Gastrocnemius medialis (tissue), 4 donors: ENCODE measurements at regions not wholly inside any gene's neighbourhood (a gene's known extent, or its start where the extent isn't known, plus 50 kb on each side); places are given as distances from the start of the nearest gene placed in this dataset.
A peak's percentile ranks its signal among the peaks of the same experiment; 100 is the strongest.

Source experiments
- ATAC-seq, 2 donors: fragments of 150-250 bp; one replicate each; pipeline ENCODE4 v1.9.1; 2016
- DNase-seq, 2 donors: peaks; one replicate each; pipeline ENCODE4 v3.0.0-alpha.2; 2019
- H3K27ac ChIP-seq, 4 donors: fragments of 200-600 bp; sonication (generic); 1 replicate in 1 of 4; 2 replicates in 3 of 4; pipeline ENCODE4 v1.5.1; 2016 to 2018; ENCODE audit warnings: mild to moderate bottlenecking in 2 of 4, moderate library complexity in 1 of 4
- H3K27me3 ChIP-seq, 3 donors: fragments of 200-600 bp; sonication (generic) in 2 of 3; 1 replicate in 1 of 3; 2 replicates in 2 of 3; pipeline versions ENCODE4 v1.5.1 to v1.6.0; 2016 to 2019; ENCODE audit warnings: mild to moderate bottlenecking in 1 of 3, moderate library complexity in 1 of 3
- H3K36me3 ChIP-seq, 2 donors: fragments of 200-600 bp; sonication (generic) in 1 of 2; one replicate each; pipeline ENCODE4 v1.5.1; 2017 to 2018
- H3K4me1 ChIP-seq, 2 donors: fragments of 200-600 bp; sonication (generic) in 1 of 2; one replicate each; pipeline ENCODE4 v1.5.1; 2016 to 2017; ENCODE audit warnings: mild to moderate bottlenecking in 2 of 2
- H3K4me3 ChIP-seq, 4 donors: fragments of 200-600 bp; sonication (generic) in 3 of 4; 1 replicate in 1 of 4; 2 replicates in 3 of 4; pipeline ENCODE4 v1.5.1; 2016 to 2019; ENCODE audit warnings: mild to moderate bottlenecking in 2 of 4
- H3K9me3 ChIP-seq, 3 donors: fragments of 200-600 bp; sonication (generic) in 2 of 3; 1 replicate in 1 of 3; 2 replicates in 2 of 3; pipeline ENCODE4 v1.5.1; 2016 to 2019
- POLR2A ChIP-seq, 2 donors: fragments of 450-650 bp; IDR thresholded peaks; one replicate each; pipeline ENCODE4 v1.6.1; 2017; ENCODE audit warnings: antibody characterized with exemption in 2 of 2, mild to moderate bottlenecking in 2 of 2, moderate library complexity in 2 of 2
- in situ Hi-C, 4 donors: fragments of 200-750 bp; cut with MboI; loops; one replicate each; pipeline versions ENCODE4 v1.15.0 to v1.8.0; 2017; ENCODE audit warnings: low sequenced_read_pairs in 4 of 4
- intact Hi-C: fragments of 100-400 bp; cut with DNase I; formaldehyde crosslinking; loops from one replicate; pipeline ENCODE4 v1.15.1; 2023; ENCODE audit warnings: low total_unique reads
- TF ChIP-seq, protein P1 (sequence below), 5 experiments: fragments of 450-650 bp in 3 of 5; fragments of 200-600 bp in 2 of 5; sonication (generic) in 2 of 5; IDR thresholded peaks in 4 of 5; conservative IDR thresholded peaks in 1 of 5; 1 replicate in 4 of 5; 2 replicates in 1 of 5; pipeline ENCODE4 v1.5.1; 2016 to 2019; ENCODE audit warnings: antibody characterized with exemption in 5 of 5, mild to moderate bottlenecking in 3 of 5, moderate library complexity in 3 of 5

- ATAC-seq (no peak), DNase-seq (no peak)
- Histone ChIP-seq H3K4me3 (no peak overlapping the region), H3K9me3 (no peaks in the 10 kb centered on the region), H3K27me3 (no peaks in the 10 kb centered on the region), H3K4me1 (no peaks in the 10 kb centered on the region), H3K36me3 (no peaks in the 10 kb centered on the region), H3K27ac (no peak overlapping the region)
- TF ChIP-seq, protein P1, sequence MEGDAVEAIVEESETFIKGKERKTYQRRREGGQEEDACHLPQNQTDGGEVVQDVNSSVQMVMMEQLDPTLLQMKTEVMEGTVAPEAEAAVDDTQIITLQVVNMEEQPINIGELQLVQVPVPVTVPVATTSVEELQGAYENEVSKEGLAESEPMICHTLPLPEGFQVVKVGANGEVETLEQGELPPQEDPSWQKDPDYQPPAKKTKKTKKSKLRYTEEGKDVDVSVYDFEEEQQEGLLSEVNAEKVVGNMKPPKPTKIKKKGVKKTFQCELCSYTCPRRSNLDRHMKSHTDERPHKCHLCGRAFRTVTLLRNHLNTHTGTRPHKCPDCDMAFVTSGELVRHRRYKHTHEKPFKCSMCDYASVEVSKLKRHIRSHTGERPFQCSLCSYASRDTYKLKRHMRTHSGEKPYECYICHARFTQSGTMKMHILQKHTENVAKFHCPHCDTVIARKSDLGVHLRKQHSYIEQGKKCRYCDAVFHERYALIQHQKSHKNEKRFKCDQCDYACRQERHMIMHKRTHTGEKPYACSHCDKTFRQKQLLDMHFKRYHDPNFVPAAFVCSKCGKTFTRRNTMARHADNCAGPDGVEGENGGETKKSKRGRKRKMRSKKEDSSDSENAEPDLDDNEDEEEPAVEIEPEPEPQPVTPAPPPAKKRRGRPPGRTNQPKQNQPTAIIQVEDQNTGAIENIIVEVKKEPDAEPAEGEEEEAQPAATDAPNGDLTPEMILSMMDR (IDR thresholded peaks at IDR 0.05 in 4 of 5, conservative IDR thresholded peaks at IDR 0.05 in 1 of 5) = no peak
- TF ChIP-seq POLR2A (IDR thresholded peaks at IDR 0.05) = no peak
- in situ Hi-C loops = no loop called here
- intact Hi-C loops = no loop called here
These were observed 154.3 kb upstream of the ZNF648 start for GRCh38 chr1:182215764-182216163.

GRCh38 chr1:182213163-182213562, 151.7 kb upstream of the ZNF648 start:
- in situ Hi-C loops (no loop called here), intact Hi-C loops (no loop called here)
- TF ChIP-seq POLR2A (IDR thresholded peaks at IDR 0.05) = no peak
- TF ChIP-seq, protein P1 (IDR thresholded peaks at IDR 0.05 in 4 of 5, conservative IDR thresholded peaks at IDR 0.05 in 1 of 5) = no peak
- no peaks in the 10 kb centered on the region for H3K36me3 ChIP-seq
- no peak overlapping the region for H3K27ac ChIP-seq
- no peaks in the 10 kb centered on the region for H3K9me3 ChIP-seq
- H3K4me1 ChIP-seq = peaks cover 2 to 3% of the 10 kb centered on the region in 2 donors
- DNase-seq = no peak
- no peak for ATAC-seq
- H3K27me3 ChIP-seq = no peaks in the 10 kb centered on the region
- H3K4me3 ChIP-seq = no peak overlapping the region

- in situ Hi-C loops = no loop called here
These were observed 149.9 kb upstream of the ZNF648 start for GRCh38 chr1:182211386-182211785.

GRCh38 chr1:182210417-182210816, 148.9 kb upstream of the ZNF648 start:
- Histone ChIP-seq H3K27ac (peak overlapping the region; percentile 12 to 93 (median 73)), H3K36me3 (no peaks in the 10 kb centered on the region), H3K4me3 (no peak overlapping the region), H3K9me3 (no peaks in the 10 kb centered on the region), H3K4me1 (peaks cover 20 to 24% of the 10 kb centered on the region in 2 donors), H3K27me3 (no peaks in the 10 kb centered on the region)
- intact Hi-C loops (no loop called here), in situ Hi-C loops (no loop called here)
- ATAC-seq (no peak), DNase-seq (no peak)
- TF ChIP-seq POLR2A (IDR thresholded peaks at IDR 0.05) = peak in 1 of 2 donors; percentile 47
- TF ChIP-seq, protein P1 (IDR thresholded peaks at IDR 0.05 in 4 of 5, conservative IDR thresholded peaks at IDR 0.05 in 1 of 5) = no peak

More at GRCh38 chr1:182211386-182211785, 149.9 kb upstream of the ZNF648 start:
- H3K9me3 ChIP-seq = no peaks in the 10 kb centered on the region
- intact Hi-C loops = no loop called here
- H3K36me3 ChIP-seq = no peaks in the 10 kb centered on the region
- no peak for TF ChIP-seq POLR2A (IDR thresholded peaks at IDR 0.05)
- TF ChIP-seq, protein P1 (IDR thresholded peaks at IDR 0.05 in 4 of 5, conservative IDR thresholded peaks at IDR 0.05 in 1 of 5) = no peak
- H3K27ac ChIP-seq = peak overlapping the region in 1 of 4 donors; percentile 93
- H3K4me1 ChIP-seq = peaks cover 14% of the 10 kb centered on the region in 2 donors
- H3K27me3 ChIP-seq = no peaks in the 10 kb centered on the region
- no peak overlapping the region for H3K4me3 ChIP-seq
- ATAC-seq (no peak), DNase-seq (no peak)

GRCh38 chr1:182207300-182207699, 145.8 kb upstream of the ZNF648 start:
- in situ Hi-C loops = no loop called here

More at GRCh38 chr1:182207300-182207699, 145.8 kb upstream of the ZNF648 start:
- peak overlapping the region; percentile 74 to 93 (median 87) for H3K27ac ChIP-seq
- TF ChIP-seq, protein P1 (IDR thresholded peaks at IDR 0.05 in 4 of 5, conservative IDR thresholded peaks at IDR 0.05 in 1 of 5) = no peak
- no peak for TF ChIP-seq POLR2A (IDR thresholded peaks at IDR 0.05)
- H3K4me3 ChIP-seq = no peak overlapping the region
- DNase-seq (peak; percentile 11 to 72), ATAC-seq (peak; percentile 66 to 70)
- H3K9me3 ChIP-seq = no peaks in the 10 kb centered on the region
- H3K27me3 ChIP-seq = no peaks in the 10 kb centered on the region
- no peaks in the 10 kb centered on the region for H3K36me3 ChIP-seq
- peaks cover 25 to 29% of the 10 kb centered on the region in 2 donors for H3K4me1 ChIP-seq
- intact Hi-C loops = loop anchor here (1.0 to 2.0 kb wide), 5 partner anchors 24 to 156 kb away; no protein-coding TSS in a partner anchor
